HUES64 (cell line): ENCODE measurements at regions not wholly inside any gene's neighbourhood (a gene's known extent, or its start where the extent isn't known, plus 50 kb on each side); places are given as distances from the start of the nearest gene placed in this dataset.

Experiments used
- H3K27ac ChIP-seq: 2 replicates; pipeline ENCODE4 v1.7.0; 2013; ENCODE audit warnings: low read depth, low read length, inconsistent platforms
- H3K27me3 ChIP-seq: 2 replicates; pipeline ENCODE4 v1.6.1; 2013; ENCODE audit warnings: mild to moderate bottlenecking, low read length; ENCODE audit not compliant: insufficient read depth
- H3K36me3 ChIP-seq: 2 replicates; pipeline ENCODE4 v1.6.1; 2013; ENCODE audit warnings: mild to moderate bottlenecking, low read length; ENCODE audit not compliant: insufficient read depth
- H3K4me1 ChIP-seq: 2 replicates; pipeline ENCODE4 v1.6.1; 2013; ENCODE audit warnings: mild to moderate bottlenecking, low read length, moderate library complexity; ENCODE audit not compliant: insufficient read depth
- H3K4me3 ChIP-seq: 2 replicates; pipeline ENCODE4 v1.5.1; 2013; ENCODE audit warnings: mild to moderate bottlenecking, low read length, moderate library complexity
- H3K9ac ChIP-seq: 2 replicates; pipeline ENCODE4 v1.6.1; 2013; ENCODE audit warnings: mild to moderate bottlenecking, low read depth, low read length
- H3K9me3 ChIP-seq: 2 replicates; pipeline ENCODE4 v1.6.1; 2013; ENCODE audit warnings: low read depth, low read length; ENCODE audit not compliant: insufficient read depth
- WGBS: fragments of 150-250, 120-280 bp; methylation state at CpG from one replicate; pipeline ENCODE4 v1.1.7; 2013; ENCODE audit warnings: missing lambda C conversion rate; 5-methylcytosine and 5-hydroxymethylcytosine counted together

- Histone ChIP-seq H3K9ac (no peak overlapping the region), H3K9me3 (peaks cover 3% of the 10 kb centered on the region; the same call in 1 of the 2 replicates), H3K27ac (no peak overlapping the region), H3K4me1 (no peaks in the 10 kb centered on the region; the same call in 1 of the 2 replicates), H3K36me3 (no peaks in the 10 kb centered on the region), H3K4me3 (no peak overlapping the region), H3K27me3 (no peaks in the 10 kb centered on the region)
- 87% methylated on average over 7 of the region's 7 CpGs for WGBS
These were observed 207.4 kb upstream of the HES1 start for GRCh38 chr3:193928354-193929209.

- 89% methylated on average over 5 of the region's 5 CpGs for WGBS
- H3K9ac ChIP-seq, result no peak overlapping the region
- no peaks in the 10 kb centered on the region for H3K36me3 ChIP-seq
- H3K27ac ChIP-seq, result no peak overlapping the region
- no peaks in the 10 kb centered on the region; the same call in 1 of the 2 replicates for H3K4me1 ChIP-seq
- H3K4me3 ChIP-seq, result no peak overlapping the region
- no peaks in the 10 kb centered on the region for H3K27me3 ChIP-seq
- H3K9me3 ChIP-seq, result no peaks in the 10 kb centered on the region
These were observed 206.6 kb upstream of the HES1 start for GRCh38 chr3:193929373-193929772.

- Histone ChIP-seq H3K36me3 (no peaks in the 10 kb centered on the region), H3K27me3 (no peaks in the 10 kb centered on the region), H3K9ac (no peak overlapping the region), H3K4me3 (no peak overlapping the region), H3K9me3 (no peaks in the 10 kb centered on the region), H3K4me1 (no peaks in the 10 kb centered on the region; the same call in 1 of the 2 replicates), H3K27ac (no peak overlapping the region)
- 94% methylated on average over 6 of the region's 7 CpGs for WGBS
These were observed 205.9 kb upstream of the HES1 start for GRCh38 chr3:193929921-193930646.

DNA sequence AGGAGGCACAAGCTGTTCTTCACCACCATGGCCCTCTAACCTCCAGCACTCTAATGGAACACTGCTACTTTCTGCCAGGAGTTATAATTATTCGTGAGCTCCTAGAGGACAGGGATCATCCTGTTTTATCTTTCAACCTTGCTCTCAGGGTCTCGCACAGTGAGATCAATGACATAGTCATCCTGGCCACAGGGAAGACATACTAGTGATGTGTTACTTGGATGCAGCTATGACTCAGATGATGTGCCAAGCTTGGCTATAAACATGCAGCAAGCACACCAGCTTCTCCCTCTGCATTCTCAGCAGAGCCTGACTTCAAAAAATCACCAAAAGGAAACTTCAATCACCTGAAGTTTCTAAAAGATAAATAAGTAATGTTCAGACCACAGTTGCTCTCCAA, 203.8 kb upstream of the HES1 start:
- 94% methylated on average over 2 of the region's 2 CpGs for WGBS
- H3K9ac ChIP-seq, result no peak overlapping the region
- H3K27me3 ChIP-seq, result no peaks in the 10 kb centered on the region
- peaks cover 3% of the 10 kb centered on the region; the same call in 1 of the 2 replicates for H3K4me1 ChIP-seq
- no peak overlapping the region for H3K4me3 ChIP-seq
- H3K27ac ChIP-seq, result no peak overlapping the region
- no peaks in the 10 kb centered on the region for H3K36me3 ChIP-seq
- no peaks in the 10 kb centered on the region for H3K9me3 ChIP-seq

GRCh38 chr3:193932576-193932975, 203.4 kb upstream of the HES1 start:
- no peak overlapping the region for H3K9ac ChIP-seq
- H3K36me3 ChIP-seq, result no peaks in the 10 kb centered on the region
- no peak overlapping the region for H3K27ac ChIP-seq
- H3K4me1 ChIP-seq, result peaks cover 7% of the 10 kb centered on the region
- no peak overlapping the region for H3K4me3 ChIP-seq
- WGBS, result 90% methylated on average over 3 of the region's 4 CpGs
- no peaks in the 10 kb centered on the region for H3K27me3 ChIP-seq
- H3K9me3 ChIP-seq, result no peaks in the 10 kb centered on the region

DNA sequence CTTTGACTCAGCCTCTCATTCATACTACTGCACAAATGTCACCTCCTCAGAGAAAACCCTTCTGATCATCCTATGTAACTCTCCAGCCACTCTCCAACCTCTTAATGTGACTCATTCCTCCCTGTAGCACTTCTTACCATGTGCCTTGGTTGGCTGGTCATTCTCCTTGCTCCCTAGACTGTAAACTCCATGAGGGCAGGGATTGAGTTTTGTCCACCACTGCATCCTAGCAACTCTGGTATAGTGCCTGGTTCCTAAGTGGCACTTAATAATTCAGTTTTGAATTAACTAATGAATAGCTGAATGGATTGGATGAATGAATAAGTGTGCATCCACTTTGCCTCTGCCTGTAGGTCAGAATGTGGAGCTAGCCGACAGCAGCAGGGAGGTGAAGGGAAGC, 202.5 kb upstream of the HES1 start:
- Histone ChIP-seq H3K36me3 (no peaks in the 10 kb centered on the region), H3K27ac (no peak overlapping the region), H3K9me3 (no peaks in the 10 kb centered on the region), H3K4me1 (peaks cover 12% of the 10 kb centered on the region), H3K4me3 (no peak overlapping the region), H3K27me3 (no peaks in the 10 kb centered on the region), H3K9ac (no peak overlapping the region)
- WGBS, result 95% methylated on average over 1 of the region's 1 CpG

GRCh38 chr3:193935916-193936315, 200.0 kb upstream of the HES1 start:
- H3K9me3 ChIP-seq, result no peaks in the 10 kb centered on the region
- no peak overlapping the region for H3K27ac ChIP-seq
- no peak overlapping the region for H3K9ac ChIP-seq
- no peak overlapping the region for H3K4me3 ChIP-seq
- H3K4me1 ChIP-seq, result peaks cover 22% of the 10 kb centered on the region
- H3K27me3 ChIP-seq, result no peaks in the 10 kb centered on the region
- H3K36me3 ChIP-seq, result no peaks in the 10 kb centered on the region
- no CpG with 5 or more reads among the region's 1 CpG for WGBS

DNA sequence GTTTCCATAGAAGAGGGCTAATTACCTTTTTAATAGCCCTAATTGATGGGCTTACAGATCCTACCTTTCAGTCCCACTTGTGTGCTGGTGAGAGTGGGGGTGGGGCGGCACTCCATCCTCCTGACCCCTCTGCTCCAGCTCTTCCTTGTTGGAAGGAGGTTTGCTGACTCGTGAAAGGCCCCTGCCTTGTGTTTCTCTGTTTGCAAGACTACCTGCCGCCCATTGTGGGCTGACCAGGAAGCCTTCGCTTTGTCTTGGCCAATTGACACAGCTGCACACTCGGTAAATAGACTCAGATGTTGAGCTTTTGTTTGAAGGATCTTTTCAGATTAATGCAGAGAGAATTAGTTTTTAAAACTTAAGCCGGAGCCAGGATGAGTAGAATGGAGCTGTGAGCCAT, 197.3 kb upstream of the HES1 start:
- Histone ChIP-seq H3K9me3 (no peaks in the 10 kb centered on the region), H3K4me1 (peaks cover 34% of the 10 kb centered on the region), H3K27me3 (no peaks in the 10 kb centered on the region; the same call in 1 of the 2 replicates), H3K4me3 (no peak overlapping the region), H3K36me3 (no peaks in the 10 kb centered on the region), H3K27ac (peak overlapping the region; percentile 31; the same call in 1 of the 2 replicates), H3K9ac (no peak overlapping the region)
- WGBS, result 41% methylated on average over 6 of the region's 6 CpGs

- WGBS, result 96% methylated on average over 3 of the region's 4 CpGs
- H3K27me3 ChIP-seq, result no peaks in the 10 kb centered on the region; the same call in 1 of the 2 replicates
- H3K9ac ChIP-seq, result no peak overlapping the region
These were observed 196.4 kb upstream of the HES1 start for GRCh38 chr3:193939527-193939926.

DNA sequence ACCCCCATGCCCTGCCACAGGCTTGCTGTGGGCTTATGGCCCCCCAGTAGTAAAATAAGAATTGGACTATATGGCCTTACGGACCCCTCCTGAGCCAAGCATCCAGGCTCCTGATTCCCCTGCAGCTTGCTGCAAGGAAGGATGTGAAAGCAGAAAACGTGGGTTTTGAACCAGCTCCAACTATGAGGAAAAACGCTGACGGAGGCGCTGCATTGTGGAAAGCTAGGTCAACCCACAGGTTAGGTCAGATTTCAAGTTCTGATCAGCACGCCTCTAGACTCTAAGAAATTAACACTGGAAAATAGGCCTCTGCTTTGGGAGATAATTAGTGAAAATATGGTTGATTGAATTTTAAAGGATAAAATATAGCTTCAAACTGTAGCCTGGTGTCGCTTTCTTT, 195.4 kb upstream of the HES1 start:
- no peaks in the 10 kb centered on the region for H3K9me3 ChIP-seq
- 92% methylated on average over 7 of the region's 7 CpGs for WGBS
- peaks cover 9% of the 10 kb centered on the region for H3K27me3 ChIP-seq
- H3K36me3 ChIP-seq, result no peaks in the 10 kb centered on the region
- H3K4me1 ChIP-seq, result peaks cover 53% of the 10 kb centered on the region
- no peak overlapping the region for H3K4me3 ChIP-seq
- no peak overlapping the region for H3K9ac ChIP-seq
- no peak overlapping the region for H3K27ac ChIP-seq

More at GRCh38 chr3:193939527-193939926, 196.4 kb upstream of the HES1 start:
- no peak overlapping the region for H3K4me3 ChIP-seq
- H3K9me3 ChIP-seq, result no peaks in the 10 kb centered on the region
- H3K4me1 ChIP-seq, result peaks cover 43% of the 10 kb centered on the region
- H3K36me3 ChIP-seq, result no peaks in the 10 kb centered on the region
- no peak overlapping the region for H3K27ac ChIP-seq

DNA sequence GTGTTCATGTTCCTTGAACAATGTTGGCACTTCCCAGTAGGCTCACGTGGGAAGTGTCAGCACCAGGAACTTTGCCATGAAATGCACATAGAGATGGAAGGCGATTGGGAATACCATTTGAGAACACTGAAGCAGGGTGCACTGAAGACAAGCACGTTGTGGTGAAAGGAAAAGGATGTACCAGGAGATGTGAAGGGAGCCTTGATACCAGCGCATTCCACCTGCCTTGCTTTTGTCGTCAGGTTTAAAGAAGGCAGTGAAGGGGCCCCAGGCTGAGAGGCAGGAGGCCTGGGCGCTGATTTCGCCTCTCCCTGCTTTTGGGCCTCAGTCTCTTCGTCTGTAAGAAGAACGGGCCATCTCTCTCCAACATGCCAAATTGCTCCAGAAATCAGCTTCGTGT, 194.5 kb upstream of the HES1 start:
- no peak overlapping the region for H3K4me3 ChIP-seq
- H3K9me3 ChIP-seq, result no peaks in the 10 kb centered on the region
- H3K36me3 ChIP-seq, result no peaks in the 10 kb centered on the region
- peaks cover 57% of the 10 kb centered on the region for H3K4me1 ChIP-seq
- H3K27me3 ChIP-seq, result peaks cover 15% of the 10 kb centered on the region
- WGBS, result 88% methylated on average over 10 of the region's 10 CpGs
- H3K9ac ChIP-seq, result no peak overlapping the region
- H3K27ac ChIP-seq, result no peak overlapping the region
